ENCODE measurements at regions not wholly inside any gene's neighbourhood (a gene's known extent, or its start where the extent isn't known, plus 50 kb on each side); places are given as distances from the start of the nearest gene placed in this dataset.

DNA sequence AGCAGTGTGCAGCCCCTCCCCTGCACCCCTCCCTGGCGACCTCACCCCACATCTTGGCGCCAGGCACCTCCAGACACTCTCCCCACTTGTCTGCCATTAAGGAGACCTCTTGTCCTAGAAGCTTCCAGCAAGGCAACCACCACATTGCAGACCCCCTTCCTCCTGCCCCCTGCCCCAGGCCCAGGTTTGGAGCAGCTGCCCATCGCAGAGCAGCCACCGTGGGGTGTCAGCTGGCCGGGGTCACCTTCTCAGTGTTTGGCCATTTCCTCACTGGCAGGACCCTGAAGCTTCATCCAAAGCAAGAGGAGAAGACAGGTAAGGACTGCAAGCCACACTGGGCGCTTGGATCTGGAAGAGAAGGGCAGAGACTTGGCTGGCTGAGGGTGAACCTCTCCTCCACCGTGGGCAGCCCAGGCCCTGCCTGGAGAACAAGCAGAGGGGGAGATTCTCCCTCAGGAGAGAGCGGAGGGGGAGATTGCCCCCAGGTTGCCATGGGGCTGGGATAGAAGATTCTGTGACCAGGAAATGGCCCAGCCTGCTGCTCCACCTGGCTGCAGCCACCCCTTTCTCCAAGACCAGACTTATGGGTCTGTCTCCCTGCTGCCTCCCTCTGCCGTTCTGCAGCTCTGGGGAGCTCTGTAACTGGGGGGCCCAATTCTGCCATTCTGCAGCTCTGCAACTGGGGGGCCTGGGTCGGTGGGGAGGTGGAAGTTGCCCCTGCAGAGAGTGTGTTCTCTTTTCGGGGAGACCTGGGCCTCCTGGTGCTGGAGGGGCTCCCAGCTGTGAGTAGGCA, 72.9 kb upstream of the C14orf180 start:
- ChIA-PET POLR2A (no interaction called here), CTCF (no interaction called here)
- no peak for TF ChIP-seq CTCF (IDR thresholded peaks at IDR 0.05; ENCODE audit: control extremely low read depth, extremely low read depth, low read depth, missing control alignments)
- no peak for DNase-seq (ENCODE audit: extremely low spot score)

GRCh38 chr14:104507443-104507842, 72.1 kb upstream of the C14orf180 start:
- ChIA-PET POLR2A (no interaction called here), CTCF (no interaction called here)
- no peak for TF ChIP-seq CTCF (IDR thresholded peaks at IDR 0.05; ENCODE audit: control extremely low read depth, extremely low read depth, low read depth, missing control alignments)
- no peak for DNase-seq (ENCODE audit: extremely low spot score)

- TF ChIP-seq CTCF (IDR thresholded peaks at IDR 0.05; ENCODE audit: control extremely low read depth, extremely low read depth, low read depth, missing control alignments), result no peak
- ChIA-PET CTCF (no interaction called here), POLR2A (no interaction called here)
- no peak for DNase-seq (ENCODE audit: extremely low spot score)
These were observed 69.9 kb upstream of the C14orf180 start for GRCh38 chr14:104509673-104510072.

DNA sequence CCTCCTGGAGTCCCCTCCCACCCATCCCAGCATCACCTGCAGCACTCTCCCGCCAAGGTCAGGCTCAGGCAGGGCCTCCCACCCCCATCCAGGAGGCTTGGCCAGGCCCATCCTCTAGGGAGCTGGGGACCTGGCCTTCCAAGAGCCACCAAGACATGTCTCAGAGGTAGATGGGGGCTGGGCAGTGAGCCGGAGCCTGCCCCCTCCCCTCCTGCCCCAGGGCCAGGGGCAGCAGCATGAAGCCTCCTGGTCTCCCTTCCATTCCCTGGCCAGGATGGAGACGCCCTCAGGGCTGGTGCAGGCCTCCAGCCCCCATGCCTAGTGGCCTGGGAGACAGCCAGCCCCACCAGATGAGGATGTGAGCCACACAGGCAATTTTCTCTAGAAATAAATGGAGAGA, 69.3 kb upstream of the C14orf180 start:
- CTCF ChIA-PET, result no interaction called here

GRCh38 chr14:104510794-104511611, 68.6 kb upstream of the C14orf180 start:
- POLR2A ChIA-PET, result no interaction called here
- DNase-seq (ENCODE audit: extremely low spot score), result no peak

More for the DNA sequence above, 69.3 kb upstream of the C14orf180 start:
- POLR2A ChIA-PET, result no interaction called here
- DNase-seq (ENCODE audit: extremely low spot score), result no peak
- TF ChIP-seq CTCF (IDR thresholded peaks at IDR 0.05; ENCODE audit: control extremely low read depth, extremely low read depth, low read depth, missing control alignments), result no peak

DNA sequence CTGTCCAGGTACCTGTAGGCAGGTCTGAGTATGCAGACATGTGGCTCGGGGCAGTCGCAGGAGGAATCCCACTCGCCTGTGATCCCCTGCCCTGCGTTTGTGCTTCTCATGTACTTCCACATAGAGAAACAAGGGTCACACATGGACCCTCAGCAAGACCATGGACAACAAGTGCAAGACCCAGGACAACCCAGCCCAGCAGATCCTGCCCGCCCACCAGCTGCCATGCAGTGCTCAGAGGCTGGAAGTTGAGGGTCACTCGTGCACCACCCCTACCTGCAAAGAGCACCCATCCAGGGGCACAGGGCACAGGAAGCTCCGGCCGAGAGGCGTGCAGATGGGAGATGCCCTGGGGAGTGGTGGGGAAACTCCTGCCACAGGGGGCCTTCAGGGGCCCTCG, 67.5 kb upstream of the C14orf180 start:
- ChIA-PET CTCF (no interaction called here), POLR2A (no interaction called here)
- TF ChIP-seq CTCF (IDR thresholded peaks at IDR 0.05; ENCODE audit: control extremely low read depth, extremely low read depth, low read depth, missing control alignments), result no peak
- DNase-seq (ENCODE audit: extremely low spot score), result no peak

More at GRCh38 chr14:104510794-104511611, 68.6 kb upstream of the C14orf180 start:
- TF ChIP-seq CTCF (IDR thresholded peaks at IDR 0.05; ENCODE audit: control extremely low read depth, extremely low read depth, low read depth, missing control alignments), result no peak
- CTCF ChIA-PET, result no interaction called here
